GM23338 (cell line): ENCODE measurements at regions not wholly inside any gene's neighbourhood (a gene's known extent, or its start where the extent isn't known, plus 50 kb on each side); places are given as distances from the start of the nearest gene placed in this dataset.

Experiments
- ATAC-seq: fragments of 200-7000 bp; cut with Tn5 transposase; 3 replicates; pipeline ENCODE4 v1.9.1; 2020
- DNase-seq: peaks from one replicate; pipeline ENCODE4 v3.0.0-alpha.2; 2015; ENCODE audit warnings: low spot score
- H2AFZ ChIP-seq: fragments of 200-600 bp; sonication (generic); 2 replicates; pipeline ENCODE4 v1.8.0; 2016; ENCODE audit warnings: antibody characterized with exemption, mild to moderate bottlenecking, moderate library complexity
- H3F3A ChIP-seq: fragments of 200-600 bp; sonication (generic); replicated peaks from 2 replicates; pipeline ENCODE4 v1.8.0; 2017; ENCODE audit warnings: antibody characterized with exemption, mixed run types, low read depth
- H3K27ac ChIP-seq: fragments of 200-600 bp; sonication (generic); 2 replicates; pipeline ENCODE4 v1.6.1; 2016; ENCODE audit warnings: low read depth
- H3K27me3 ChIP-seq: fragments of 200-600 bp; sonication (generic); 2 replicates; pipeline ENCODE4 v1.8.0; 2016; ENCODE audit warnings: mild to moderate bottlenecking, mixed run types, moderate library complexity; ENCODE audit not compliant: insufficient read depth
- H3K36me3 ChIP-seq: fragments of 200-600 bp; sonication (generic); 2 replicates; pipeline ENCODE4 v1.8.0; 2016; ENCODE audit warnings: mild to moderate bottlenecking; ENCODE audit not compliant: insufficient read depth
- H3K4me1 ChIP-seq: fragments of 200-600 bp; sonication (generic); 2 replicates; pipeline ENCODE4 v1.8.0; 2016; ENCODE audit warnings: mild to moderate bottlenecking, moderate library complexity; ENCODE audit not compliant: insufficient read depth
- H3K4me2 ChIP-seq: fragments of 200-600 bp; sonication (generic); 2 replicates; pipeline ENCODE4 v1.7.1; 2017; ENCODE audit warnings: mixed run types
- H3K4me3 ChIP-seq: fragments of 200-600 bp; sonication (generic); 2 replicates; pipeline ENCODE4 v1.6.1; 2016; ENCODE audit warnings: mixed run types
- H3K79me2 ChIP-seq: fragments of 200-600 bp; sonication (generic); replicated peaks from 2 replicates; pipeline ENCODE4 v1.8.0; 2017; ENCODE audit warnings: mild to moderate bottlenecking; ENCODE audit not compliant: insufficient read depth
- H3K9me2 ChIP-seq: fragments of 200-600 bp; sonication (generic); 2 replicates; pipeline ENCODE4 v1.8.0; 2017; ENCODE audit not compliant: insufficient read depth
- H4K20me1 ChIP-seq: fragments of 200-600 bp; sonication (generic); replicated peaks from 2 replicates; pipeline ENCODE4 v1.8.0; 2017; ENCODE audit warnings: mild to moderate bottlenecking; ENCODE audit not compliant: insufficient read depth
- H3K27ac Mint-ChIP-seq: 2 replicates; pipeline ENCODE4 v1.8.0; 2020; ENCODE audit warnings: inconsistent platforms, mild to moderate bottlenecking, moderate library complexity, mixed read lengths
- H3K27me3 Mint-ChIP-seq: 3 replicates; pipeline ENCODE4 v1.8.0; 2022; ENCODE audit warnings: low read depth, mild to moderate bottlenecking, moderate library complexity, mixed read lengths, inconsistent platforms; ENCODE audit not compliant: insufficient read depth, poor library complexity
- H3K36me3 Mint-ChIP-seq: 3 replicates; pipeline ENCODE4 v1.8.0; 2021; ENCODE audit warnings: low read depth, mild to moderate bottlenecking, inconsistent platforms, moderate library complexity, mixed read lengths
- H3K4me1 Mint-ChIP-seq: 3 replicates; pipeline ENCODE4 v1.8.0; 2020; ENCODE audit warnings: mild to moderate bottlenecking, inconsistent platforms, mixed read lengths
- H3K4me3 Mint-ChIP-seq: 3 replicates; pipeline ENCODE4 v1.8.0; 2021; ENCODE audit warnings: moderate library complexity, mild to moderate bottlenecking, inconsistent platforms, mixed read lengths
- H3K9me3 Mint-ChIP-seq: 3 replicates; pipeline ENCODE4 v1.8.0; 2020; ENCODE audit warnings: moderate library complexity, mild to moderate bottlenecking, inconsistent platforms, mixed read lengths
- CREB1 ChIP-seq: fragments of 250-450 bp; sonication (Bioruptor Pico); IDR thresholded peaks from 2 replicates; pipeline ENCODE4 v1.5.0; 2020; ENCODE audit warnings: low read depth, mild to moderate bottlenecking, moderate library complexity
- CTCF ChIP-seq, 2 experiments: fragments of 200-600 bp in 1 of 2; sonication (generic) in 1 of 2; conservative IDR thresholded peaks; 2 replicates each; pipeline versions ENCODE4 v1.5.1 to v1.6.1; 2016 to 2017; ENCODE audit warnings: antibody characterized with exemption in 2 of 2, low read depth in 2 of 2, mild to moderate bottlenecking in 2 of 2, moderate library complexity in 1 of 2
- EZH2 ChIP-seq: fragments of 200-600 bp; sonication (generic); IDR thresholded peaks from one replicate; pipeline ENCODE4 v1.8.0; 2017; ENCODE audit warnings: antibody characterized with exemption, mild to moderate bottlenecking, low read depth; ENCODE audit not compliant: unreplicated experiment
- EZH2phosphoT487 ChIP-seq: fragments of 200-600 bp; sonication (generic); IDR thresholded peaks from one replicate; pipeline ENCODE4 v1.8.1; 2018; ENCODE audit warnings: antibody characterized with exemption; ENCODE audit not compliant: unreplicated experiment
- JUNB ChIP-seq: IDR thresholded peaks from one replicate; pipeline ENCODE4 v1.6.1; 2016; ENCODE audit warnings: antibody characterized with exemption; ENCODE audit not compliant: unreplicated experiment
- NANOG ChIP-seq: IDR thresholded peaks from 2 replicates; pipeline ENCODE4 v1.6.1; 2016; ENCODE audit warnings: antibody characterized with exemption, borderline replicate concordance
- POLR2AphosphoS5 ChIP-seq: IDR thresholded peaks from 2 replicates; pipeline ENCODE4 v1.6.1; 2016; ENCODE audit warnings: antibody characterized with exemption, low read depth
- REST ChIP-seq: IDR thresholded peaks from one replicate; pipeline ENCODE4 v1.6.1; 2018; ENCODE audit warnings: antibody characterized with exemption; ENCODE audit not compliant: unreplicated experiment
- STAT1 ChIP-seq: IDR thresholded peaks from one replicate; pipeline ENCODE4 v1.6.1; 2016; ENCODE audit warnings: antibody characterized with exemption; ENCODE audit not compliant: unreplicated experiment
- ZNF114 ChIP-seq: fragments of 250-450 bp; sonication (Bioruptor Pico); IDR thresholded peaks from 2 replicates; pipeline ENCODE4 v1.5.0; 2020; ENCODE audit warnings: mild to moderate bottlenecking, moderate library complexity
- ZNF331 ChIP-seq: fragments of 250-450 bp; sonication (Bioruptor Pico); IDR thresholded peaks from 2 replicates; pipeline ENCODE4 v1.5.0; 2020; ENCODE audit warnings: low read depth, mild to moderate bottlenecking, moderate library complexity
- TF ChIP-seq, protein P1 (sequence below): IDR thresholded peaks from 2 replicates; pipeline ENCODE4 v1.6.1; 2016; ENCODE audit warnings: antibody characterized with exemption
- TF ChIP-seq, protein P2 (sequence below): fragments of 250-450 bp; sonication (Bioruptor Pico); IDR thresholded peaks from 2 replicates; pipeline ENCODE4 v1.5.0; 2020; ENCODE audit warnings: mild to moderate bottlenecking, moderate library complexity

- Mint-ChIP-seq H3K27me3 (peaks cover 12% of the 10 kb centered on the region), H3K4me1 (peaks cover 25% of the 10 kb centered on the region; the same call in 2 of the 3 replicates), H3K27ac (no peak overlapping the region), H3K4me3 (no peak overlapping the region), H3K36me3 (peaks cover 3% of the 10 kb centered on the region; the same call in 2 of the 3 replicates), H3K9me3 (no peaks in the 10 kb centered on the region; the same call in none of the 3 replicates)
- Histone ChIP-seq H3K4me1 (peaks cover 15% of the 10 kb centered on the region), H3K79me2 (no peaks in the 10 kb centered on the region), H3F3A (no peaks in the 10 kb centered on the region), H3K4me2 (no peak overlapping the region), H3K27ac (no peak overlapping the region), H3K9me2 (peaks cover 12% of the 10 kb centered on the region; the same call in 1 of the 2 replicates), H3K4me3 (no peak overlapping the region), H2AFZ (no peak overlapping the region), H3K36me3 (no peaks in the 10 kb centered on the region), H3K27me3 (no peaks in the 10 kb centered on the region), H4K20me1 (no peaks in the 10 kb centered on the region)
- ATAC-seq (no peak), DNase-seq (no peak)
- TF ChIP-seq CREB1 = no peak
- TF ChIP-seq ZNF114 (CRISPR knock-in tag) = no peak
- TF ChIP-seq NANOG = no peak
- TF ChIP-seq CTCF (conservative IDR thresholded peaks at IDR 0.05; ENCODE audit: low read depth in 2 of 2) = no peak
- TF ChIP-seq ZNF331 (CRISPR knock-in tag) = no peak
- no peak for TF ChIP-seq EZH2phosphoT487
- TF ChIP-seq, protein P1, sequence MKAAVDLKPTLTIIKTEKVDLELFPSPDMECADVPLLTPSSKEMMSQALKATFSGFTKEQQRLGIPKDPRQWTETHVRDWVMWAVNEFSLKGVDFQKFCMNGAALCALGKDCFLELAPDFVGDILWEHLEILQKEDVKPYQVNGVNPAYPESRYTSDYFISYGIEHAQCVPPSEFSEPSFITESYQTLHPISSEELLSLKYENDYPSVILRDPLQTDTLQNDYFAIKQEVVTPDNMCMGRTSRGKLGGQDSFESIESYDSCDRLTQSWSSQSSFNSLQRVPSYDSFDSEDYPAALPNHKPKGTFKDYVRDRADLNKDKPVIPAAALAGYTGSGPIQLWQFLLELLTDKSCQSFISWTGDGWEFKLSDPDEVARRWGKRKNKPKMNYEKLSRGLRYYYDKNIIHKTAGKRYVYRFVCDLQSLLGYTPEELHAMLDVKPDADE = no peak
- no peak for TF ChIP-seq POLR2AphosphoS5
- no peak for TF ChIP-seq STAT1
- TF ChIP-seq, protein P2, sequence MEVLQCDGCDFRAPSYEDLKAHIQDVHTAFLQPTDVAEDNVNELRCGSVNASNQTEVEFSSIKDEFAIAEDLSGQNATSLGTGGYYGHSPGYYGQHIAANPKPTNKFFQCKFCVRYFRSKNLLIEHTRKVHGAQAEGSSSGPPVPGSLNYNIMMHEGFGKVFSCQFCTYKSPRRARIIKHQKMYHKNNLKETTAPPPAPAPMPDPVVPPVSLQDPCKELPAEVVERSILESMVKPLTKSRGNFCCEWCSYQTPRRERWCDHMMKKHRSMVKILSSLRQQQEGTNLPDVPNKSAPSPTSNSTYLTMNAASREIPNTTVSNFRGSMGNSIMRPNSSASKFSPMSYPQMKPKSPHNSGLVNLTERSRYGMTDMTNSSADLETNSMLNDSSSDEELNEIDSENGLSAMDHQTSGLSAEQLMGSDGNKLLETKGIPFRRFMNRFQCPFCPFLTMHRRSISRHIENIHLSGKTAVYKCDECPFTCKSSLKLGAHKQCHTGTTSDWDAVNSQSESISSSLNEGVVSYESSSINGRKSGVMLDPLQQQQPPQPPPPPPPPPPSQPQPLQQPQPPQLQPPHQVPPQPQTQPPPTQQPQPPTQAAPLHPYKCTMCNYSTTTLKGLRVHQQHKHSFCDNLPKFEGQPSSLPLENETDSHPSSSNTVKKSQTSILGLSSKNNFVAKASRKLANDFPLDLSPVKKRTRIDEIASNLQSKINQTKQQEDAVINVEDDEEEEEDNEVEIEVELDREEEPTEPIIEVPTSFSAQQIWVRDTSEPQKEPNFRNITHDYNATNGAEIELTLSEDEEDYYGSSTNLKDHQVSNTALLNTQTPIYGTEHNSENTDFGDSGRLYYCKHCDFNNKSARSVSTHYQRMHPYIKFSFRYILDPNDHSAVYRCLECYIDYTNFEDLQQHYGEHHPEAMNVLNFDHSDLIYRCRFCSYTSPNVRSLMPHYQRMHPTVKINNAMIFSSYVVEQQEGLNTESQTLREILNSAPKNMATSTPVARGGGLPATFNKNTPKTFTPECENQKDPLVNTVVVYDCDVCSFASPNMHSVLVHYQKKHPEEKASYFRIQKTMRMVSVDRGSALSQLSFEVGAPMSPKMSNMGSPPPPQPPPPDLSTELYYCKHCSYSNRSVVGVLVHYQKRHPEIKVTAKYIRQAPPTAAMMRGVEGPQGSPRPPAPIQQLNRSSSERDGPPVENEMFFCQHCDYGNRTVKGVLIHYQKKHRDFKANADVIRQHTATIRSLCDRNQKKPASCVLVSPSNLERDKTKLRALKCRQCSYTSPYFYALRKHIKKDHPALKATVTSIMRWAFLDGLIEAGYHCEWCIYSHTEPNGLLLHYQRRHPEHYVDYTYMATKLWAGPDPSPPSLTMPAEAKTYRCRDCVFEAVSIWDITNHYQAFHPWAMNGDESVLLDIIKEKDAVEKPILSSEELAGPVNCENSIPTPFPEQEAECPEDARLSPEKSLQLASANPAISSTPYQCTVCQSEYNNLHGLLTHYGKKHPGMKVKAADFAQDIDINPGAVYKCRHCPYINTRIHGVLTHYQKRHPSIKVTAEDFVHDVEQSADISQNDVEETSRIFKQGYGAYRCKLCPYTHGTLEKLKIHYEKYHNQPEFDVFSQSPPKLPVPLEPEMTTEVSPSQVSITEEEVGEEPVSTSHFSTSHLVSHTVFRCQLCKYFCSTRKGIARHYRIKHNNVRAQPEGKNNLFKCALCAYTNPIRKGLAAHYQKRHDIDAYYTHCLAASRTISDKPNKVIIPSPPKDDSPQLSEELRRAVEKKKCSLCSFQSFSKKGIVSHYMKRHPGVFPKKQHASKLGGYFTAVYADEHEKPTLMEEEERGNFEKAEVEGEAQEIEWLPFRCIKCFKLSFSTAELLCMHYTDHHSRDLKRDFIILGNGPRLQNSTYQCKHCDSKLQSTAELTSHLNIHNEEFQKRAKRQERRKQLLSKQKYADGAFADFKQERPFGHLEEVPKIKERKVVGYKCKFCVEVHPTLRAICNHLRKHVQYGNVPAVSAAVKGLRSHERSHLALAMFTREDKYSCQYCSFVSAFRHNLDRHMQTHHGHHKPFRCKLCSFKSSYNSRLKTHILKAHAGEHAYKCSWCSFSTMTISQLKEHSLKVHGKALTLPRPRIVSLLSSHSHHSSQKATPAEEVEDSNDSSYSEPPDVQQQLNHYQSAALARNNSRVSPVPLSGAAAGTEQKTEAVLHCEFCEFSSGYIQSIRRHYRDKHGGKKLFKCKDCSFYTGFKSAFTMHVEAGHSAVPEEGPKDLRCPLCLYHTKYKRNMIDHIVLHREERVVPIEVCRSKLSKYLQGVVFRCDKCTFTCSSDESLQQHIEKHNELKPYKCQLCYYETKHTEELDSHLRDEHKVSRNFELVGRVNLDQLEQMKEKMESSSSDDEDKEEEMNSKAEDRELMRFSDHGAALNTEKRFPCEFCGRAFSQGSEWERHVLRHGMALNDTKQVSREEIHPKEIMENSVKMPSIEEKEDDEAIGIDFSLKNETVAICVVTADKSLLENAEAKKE = no peak
- no peak for TF ChIP-seq REST
- no peak for TF ChIP-seq EZH2
- TF ChIP-seq JUNB = no peak
These were observed 126.3 kb downstream of the UQCRFS1 start for GRCh38 chr19:29086646-29087045.
